ENCODE measurements at regions not wholly inside any gene's neighbourhood (a gene's known extent, or its start where the extent isn't known, plus 50 kb on each side); places are given as distances from the start of the nearest gene placed in this dataset.

GRCh38 chr22:47540011-47540410 lies 777.6 kb downstream of the TBC1D22A start:
- Histone ChIP-seq H3K36me3 (ENCODE audit: control insufficient read depth, insufficient read depth, low read length) (no peaks in the 10 kb centered on the region), H3K27me3 (replicated peaks; ENCODE audit: control insufficient read depth, insufficient read depth, low read length) (no peaks in the 10 kb centered on the region)
- no peak for TF ChIP-seq CTCF (IDR thresholded peaks at IDR 0.05; ENCODE audit: insufficient read depth, low read length, poor library complexity, severe bottlenecking)

GRCh38 chr22:47539374-47539773 lies 776.9 kb downstream of the TBC1D22A start:
- DNase-seq (ENCODE audit: extremely low read depth, insufficient read length): no peak
- H3K36me3 ChIP-seq (ENCODE audit: control insufficient read depth, insufficient read depth, low read length): no peaks in the 10 kb centered on the region
- no peak overlapping the region for H3K4me3 ChIP-seq (replicated peaks; ENCODE audit: low read depth, low read length)
- H3K27me3 ChIP-seq (replicated peaks; ENCODE audit: control insufficient read depth, insufficient read depth, low read length): no peaks in the 10 kb centered on the region
- no peak for TF ChIP-seq CTCF (IDR thresholded peaks at IDR 0.05; ENCODE audit: insufficient read depth, low read length, poor library complexity, severe bottlenecking)

More at GRCh38 chr22:47540011-47540410, 777.6 kb downstream of the TBC1D22A start:
- DNase-seq (ENCODE audit: extremely low read depth, insufficient read length): no peak
- no peak overlapping the region for H3K4me3 ChIP-seq (replicated peaks; ENCODE audit: low read depth, low read length)

- H3K4me3 ChIP-seq (replicated peaks; ENCODE audit: low read depth, low read length): no peak overlapping the region
- no peaks in the 10 kb centered on the region for H3K27me3 ChIP-seq (replicated peaks; ENCODE audit: control insufficient read depth, insufficient read depth, low read length)
- no peak for DNase-seq (ENCODE audit: extremely low read depth, insufficient read length)
- no peaks in the 10 kb centered on the region for H3K36me3 ChIP-seq (ENCODE audit: control insufficient read depth, insufficient read depth, low read length)
- TF ChIP-seq CTCF (IDR thresholded peaks at IDR 0.05; ENCODE audit: insufficient read depth, low read length, poor library complexity, severe bottlenecking): no peak
These were observed 773.2 kb downstream of the TBC1D22A start for GRCh38 chr22:47535681-47536080.

- no peaks in the 10 kb centered on the region for H3K27me3 ChIP-seq (replicated peaks; ENCODE audit: control insufficient read depth, insufficient read depth, low read length)
- TF ChIP-seq CTCF (IDR thresholded peaks at IDR 0.05; ENCODE audit: insufficient read depth, low read length, poor library complexity, severe bottlenecking): no peak
- no peak overlapping the region for H3K4me3 ChIP-seq (replicated peaks; ENCODE audit: low read depth, low read length)
- H3K36me3 ChIP-seq (ENCODE audit: control insufficient read depth, insufficient read depth, low read length): no peaks in the 10 kb centered on the region
- no peak for DNase-seq (ENCODE audit: extremely low read depth, insufficient read length)
These were observed 772.5 kb downstream of the TBC1D22A start for GRCh38 chr22:47534804-47535410.

- no peaks in the 10 kb centered on the region for H3K36me3 ChIP-seq (ENCODE audit: control insufficient read depth, insufficient read depth, low read length)
- TF ChIP-seq CTCF (IDR thresholded peaks at IDR 0.05; ENCODE audit: insufficient read depth, low read length, poor library complexity, severe bottlenecking): no peak
- H3K27me3 ChIP-seq (replicated peaks; ENCODE audit: control insufficient read depth, insufficient read depth, low read length): no peaks in the 10 kb centered on the region
- no peak overlapping the region for H3K4me3 ChIP-seq (replicated peaks; ENCODE audit: low read depth, low read length)
- DNase-seq (ENCODE audit: extremely low read depth, insufficient read length): no peak
These were observed 771.7 kb downstream of the TBC1D22A start for GRCh38 chr22:47533961-47534803.
